Neural cell (in vitro differentiated cells): ENCODE measurements at regions not wholly inside any gene's neighbourhood (a gene's known extent, or its start where the extent isn't known, plus 50 kb on each side); places are given as distances from the start of the nearest gene placed in this dataset.

Experiments used
- H2AFZ ChIP-seq: fragments of 200-600, 300-800 bp; sonication (generic), shearing (Covaris generic); 2 replicates; pipeline ENCODE4 v1.6.0; 2014; ENCODE audit warnings: low read depth, mild to moderate bottlenecking, antibody characterized with exemption, low read length, moderate library complexity
- H3F3A ChIP-seq: fragments of 200-600 bp; shearing (Covaris generic); 2 replicates; pipeline ENCODE4 v1.6.1; 2016; ENCODE audit warnings: mild to moderate bottlenecking, moderate library complexity, mixed read lengths, antibody characterized with exemption, low read length; ENCODE audit not compliant: insufficient read depth, poor library complexity, severe bottlenecking
- H3K27ac ChIP-seq: fragments of 200-600, 300-800 bp; sonication (generic), shearing (Covaris generic); 2 replicates; pipeline ENCODE4 v1.5.1; 2014; ENCODE audit warnings: mild to moderate bottlenecking, low read length, moderate library complexity
- H3K27me3 ChIP-seq: fragments of 300-800, 200-600 bp; sonication (generic), shearing (Covaris generic); 2 replicates; pipeline ENCODE4 v1.6.0; 2014; ENCODE audit warnings: mild to moderate bottlenecking, low read depth, low read length, moderate library complexity; ENCODE audit not compliant: insufficient read depth
- H3K36me3 ChIP-seq: fragments of 300-800, 200-600 bp; sonication (generic), shearing (Covaris generic); 2 replicates; pipeline ENCODE4 v1.5.1; 2014; ENCODE audit warnings: mild to moderate bottlenecking, antibody characterized with exemption, low read length, moderate library complexity; ENCODE audit not compliant: insufficient read depth
- H3K4me2 ChIP-seq: fragments of 300-800, 200-600 bp; sonication (generic), shearing (Covaris generic); 2 replicates; pipeline ENCODE4 v1.6.0; 2014; ENCODE audit warnings: mild to moderate bottlenecking, low read length
- H3K4me3 ChIP-seq: fragments of 300-800, 200-600 bp; sonication (generic), shearing (Covaris generic); 2 replicates; pipeline ENCODE4 v1.5.1; 2014; ENCODE audit warnings: mild to moderate bottlenecking, low read length, moderate library complexity
- H3K79me2 ChIP-seq: fragments of 200-600 bp; shearing (Covaris generic); replicated peaks from 2 replicates; pipeline ENCODE4 v1.6.0; 2014; ENCODE audit warnings: mild to moderate bottlenecking, low read length, moderate library complexity; ENCODE audit not compliant: insufficient read depth
- H3K9ac ChIP-seq: fragments of 300-800, 200-600 bp; sonication (generic), shearing (Covaris generic); 2 replicates; pipeline ENCODE4 v1.6.1; 2016; ENCODE audit warnings: mild to moderate bottlenecking, low read length, mixed read lengths
- H3K9me2 ChIP-seq: fragments of 200-600 bp; shearing (Covaris generic); 2 replicates; pipeline ENCODE4 v1.6.1; 2016; ENCODE audit warnings: mild to moderate bottlenecking, low read length, mixed read lengths; ENCODE audit not compliant: insufficient read depth
- H3K9me3 ChIP-seq: fragments of 200-600, 300-800 bp; sonication (generic), shearing (Covaris generic); 2 replicates; pipeline ENCODE4 v1.6.1; 2016; ENCODE audit warnings: mild to moderate bottlenecking, mixed run types, low read length, moderate library complexity, mixed read lengths
- H4K20me1 ChIP-seq: fragments of 200-600 bp; shearing (Covaris generic); 2 replicates; pipeline ENCODE4 v1.6.1; 2016; ENCODE audit warnings: mild to moderate bottlenecking, mixed run types; ENCODE audit not compliant: insufficient read depth
- EP300 ChIP-seq: fragments of 450-650 bp; conservative IDR thresholded peaks from 2 replicates; pipeline ENCODE4 v1.6.1; 2014; ENCODE audit warnings: antibody characterized with exemption, mild to moderate bottlenecking, moderate library complexity; ENCODE audit not compliant: poor library complexity, severe bottlenecking
- EZH2 ChIP-seq: fragments of 200-600, 300-800 bp; shearing (Covaris generic), sonication (generic); IDR thresholded peaks from 2 replicates; pipeline ENCODE4 v1.6.1; 2014; ENCODE audit warnings: antibody characterized with exemption, low read length, borderline replicate concordance, mild to moderate bottlenecking; ENCODE audit not compliant: insufficient read depth, poor library complexity, severe bottlenecking
- MXI1 ChIP-seq: fragments of 450-650 bp; conservative IDR thresholded peaks from 2 replicates; pipeline ENCODE4 v1.6.1; 2014; ENCODE audit warnings: antibody characterized with exemption, mild to moderate bottlenecking; ENCODE audit not compliant: poor library complexity, severe bottlenecking
- POLR2AphosphoS5 ChIP-seq: IDR thresholded peaks from 2 replicates; pipeline ENCODE4 v1.6.1; 2012
- RAD21 ChIP-seq: fragments of 450-650 bp; conservative IDR thresholded peaks from 2 replicates; pipeline ENCODE4 v1.6.1; 2014; ENCODE audit warnings: antibody characterized with exemption, mild to moderate bottlenecking, moderate library complexity
- REST ChIP-seq: IDR thresholded peaks from 2 replicates; pipeline ENCODE4 v1.6.1; 2012; ENCODE audit warnings: borderline replicate concordance
- SMC3 ChIP-seq: fragments of 450-650 bp; conservative IDR thresholded peaks from 2 replicates; pipeline ENCODE4 v1.6.1; 2014; ENCODE audit warnings: antibody characterized with exemption, mild to moderate bottlenecking, moderate library complexity; ENCODE audit not compliant: poor library complexity
- TAF1 ChIP-seq: IDR thresholded peaks from 2 replicates; pipeline ENCODE4 v1.6.1; 2012; ENCODE audit warnings: low read depth
- TF ChIP-seq, protein P1 (sequence below): fragments of 450-650 bp; IDR thresholded peaks from 2 replicates; pipeline ENCODE4 v1.5.1; 2014; ENCODE audit warnings: antibody characterized with exemption, mild to moderate bottlenecking, moderate library complexity; ENCODE audit not compliant: poor library complexity, severe bottlenecking

GRCh38 chr16:85979605-85980004 is 80.6 kb downstream of the IRF8 start:
- Histone ChIP-seq H3K36me3 (no peaks in the 10 kb centered on the region), H3F3A (no peaks in the 10 kb centered on the region), H3K9me3 (no peaks in the 10 kb centered on the region), H3K9ac (no peak overlapping the region), H3K4me3 (no peak overlapping the region), H3K9me2 (no peaks in the 10 kb centered on the region), H3K79me2 (no peaks in the 10 kb centered on the region), H3K27me3 (no peaks in the 10 kb centered on the region), H3K4me2 (no peak overlapping the region), H2AFZ (no peak overlapping the region), H4K20me1 (no peaks in the 10 kb centered on the region), H3K27ac (no peak overlapping the region)
- no peak for TF ChIP-seq TAF1
- TF ChIP-seq RAD21 = no peak
- TF ChIP-seq SMC3 = no peak
- no peak for TF ChIP-seq MXI1
- TF ChIP-seq EZH2 = no peak
- TF ChIP-seq REST = no peak
- TF ChIP-seq POLR2AphosphoS5 = no peak

GRCh38 chr16:85980686-85981085 is 81.7 kb downstream of the IRF8 start:
- H3K27me3 ChIP-seq = no peaks in the 10 kb centered on the region
- no peaks in the 10 kb centered on the region for H3F3A ChIP-seq
- no peaks in the 10 kb centered on the region for H3K36me3 ChIP-seq
- no peak overlapping the region for H2AFZ ChIP-seq
- no peaks in the 10 kb centered on the region for H4K20me1 ChIP-seq
- no peak overlapping the region for H3K9ac ChIP-seq
- TF ChIP-seq RAD21 = no peak
- no peak for TF ChIP-seq EP300
- no peak for TF ChIP-seq MXI1
- TF ChIP-seq, protein P1, sequence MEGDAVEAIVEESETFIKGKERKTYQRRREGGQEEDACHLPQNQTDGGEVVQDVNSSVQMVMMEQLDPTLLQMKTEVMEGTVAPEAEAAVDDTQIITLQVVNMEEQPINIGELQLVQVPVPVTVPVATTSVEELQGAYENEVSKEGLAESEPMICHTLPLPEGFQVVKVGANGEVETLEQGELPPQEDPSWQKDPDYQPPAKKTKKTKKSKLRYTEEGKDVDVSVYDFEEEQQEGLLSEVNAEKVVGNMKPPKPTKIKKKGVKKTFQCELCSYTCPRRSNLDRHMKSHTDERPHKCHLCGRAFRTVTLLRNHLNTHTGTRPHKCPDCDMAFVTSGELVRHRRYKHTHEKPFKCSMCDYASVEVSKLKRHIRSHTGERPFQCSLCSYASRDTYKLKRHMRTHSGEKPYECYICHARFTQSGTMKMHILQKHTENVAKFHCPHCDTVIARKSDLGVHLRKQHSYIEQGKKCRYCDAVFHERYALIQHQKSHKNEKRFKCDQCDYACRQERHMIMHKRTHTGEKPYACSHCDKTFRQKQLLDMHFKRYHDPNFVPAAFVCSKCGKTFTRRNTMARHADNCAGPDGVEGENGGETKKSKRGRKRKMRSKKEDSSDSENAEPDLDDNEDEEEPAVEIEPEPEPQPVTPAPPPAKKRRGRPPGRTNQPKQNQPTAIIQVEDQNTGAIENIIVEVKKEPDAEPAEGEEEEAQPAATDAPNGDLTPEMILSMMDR = no peak
- no peak for TF ChIP-seq SMC3
- TF ChIP-seq POLR2AphosphoS5 = no peak
- no peak for TF ChIP-seq REST
- no peak for TF ChIP-seq TAF1
- TF ChIP-seq EZH2 = no peak
- no peaks in the 10 kb centered on the region for H3K79me2 ChIP-seq
- no peak overlapping the region for H3K27ac ChIP-seq
- no peaks in the 10 kb centered on the region for H3K9me2 ChIP-seq
- H3K4me2 ChIP-seq = no peak overlapping the region
- no peak overlapping the region for H3K4me3 ChIP-seq
- H3K9me3 ChIP-seq = no peaks in the 10 kb centered on the region
